ENCODE measurements at regions not wholly inside any gene's neighbourhood (a gene's known extent, or its start where the extent isn't known, plus 50 kb on each side); places are given as distances from the start of the nearest gene placed in this dataset.

DNA sequence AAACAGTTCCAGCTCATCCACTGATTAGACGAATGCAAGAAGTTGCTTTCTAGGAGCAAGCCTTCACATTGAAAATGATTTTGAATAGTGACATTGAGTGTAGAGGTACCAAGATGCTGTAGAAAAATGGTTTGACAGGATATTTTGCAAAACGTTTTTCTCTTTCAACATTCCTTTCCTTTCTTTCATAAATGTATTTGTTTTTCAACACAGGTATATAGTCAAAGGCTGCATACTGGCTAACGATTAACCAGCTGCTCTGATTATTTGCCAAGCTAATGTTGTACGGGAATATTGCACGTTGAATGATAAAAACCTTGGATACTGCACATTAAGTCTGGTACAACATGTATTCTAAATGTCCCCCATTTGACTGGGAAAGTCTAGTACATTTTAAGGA is 78.8 kb upstream of the TENT5A start:
- Histone ChIP-seq H3K4me1 (peaks cover 0 to 31% (median 19%) of the 10 kb centered on the region in 4 donors), H3K36me3 (no peaks in the 10 kb centered on the region), H3K27ac (peak overlapping the region in 2 of 5 donors; percentile 45 to 52), H3K9me3 (peaks cover 0 to 5% (median 0%) of the 10 kb centered on the region in 4 donors), H3K27me3 (no peaks in the 10 kb centered on the region), H3K4me3 (no peak overlapping the region)
- DNase-seq, result peak; percentile 44 to 83
- intact Hi-C loops (cut with DNase I; ENCODE audit: low total_unique reads), result no loop called here
- TF ChIP-seq POLR2AphosphoS5 (IDR thresholded peaks at IDR 0.05) (no peak), POLR2A (IDR thresholded peaks at IDR 0.05) (no peak), EP300 (IDR thresholded peaks at IDR 0.05) (no peak)
- WGBS, 5 donors, result 27 to 51% (median 35%) methylated on average over 5 of the region's 5 CpGs

DNA sequence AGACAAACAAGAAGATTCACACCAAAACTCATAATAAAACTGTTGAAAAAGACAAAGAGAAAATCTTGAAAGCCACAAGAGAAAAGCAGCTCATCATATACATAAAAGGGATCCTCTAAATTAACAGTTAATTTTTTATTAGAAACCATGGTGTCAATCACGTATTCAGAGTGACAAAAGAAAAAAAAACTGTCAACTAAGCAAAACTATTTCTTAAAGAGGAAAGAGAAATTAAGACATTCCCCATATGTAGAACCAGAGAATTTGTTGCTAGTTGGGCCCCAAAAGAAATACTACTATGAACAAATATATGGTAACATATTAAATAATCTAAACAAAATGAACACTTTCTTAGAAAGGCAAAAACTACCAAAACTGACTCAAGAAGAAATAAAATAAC is 74.3 kb upstream of the TENT5A start:
- TF ChIP-seq EP300 (IDR thresholded peaks at IDR 0.05), result no peak
- no peak for TF ChIP-seq POLR2AphosphoS5 (IDR thresholded peaks at IDR 0.05)
- TF ChIP-seq, protein P1, sequence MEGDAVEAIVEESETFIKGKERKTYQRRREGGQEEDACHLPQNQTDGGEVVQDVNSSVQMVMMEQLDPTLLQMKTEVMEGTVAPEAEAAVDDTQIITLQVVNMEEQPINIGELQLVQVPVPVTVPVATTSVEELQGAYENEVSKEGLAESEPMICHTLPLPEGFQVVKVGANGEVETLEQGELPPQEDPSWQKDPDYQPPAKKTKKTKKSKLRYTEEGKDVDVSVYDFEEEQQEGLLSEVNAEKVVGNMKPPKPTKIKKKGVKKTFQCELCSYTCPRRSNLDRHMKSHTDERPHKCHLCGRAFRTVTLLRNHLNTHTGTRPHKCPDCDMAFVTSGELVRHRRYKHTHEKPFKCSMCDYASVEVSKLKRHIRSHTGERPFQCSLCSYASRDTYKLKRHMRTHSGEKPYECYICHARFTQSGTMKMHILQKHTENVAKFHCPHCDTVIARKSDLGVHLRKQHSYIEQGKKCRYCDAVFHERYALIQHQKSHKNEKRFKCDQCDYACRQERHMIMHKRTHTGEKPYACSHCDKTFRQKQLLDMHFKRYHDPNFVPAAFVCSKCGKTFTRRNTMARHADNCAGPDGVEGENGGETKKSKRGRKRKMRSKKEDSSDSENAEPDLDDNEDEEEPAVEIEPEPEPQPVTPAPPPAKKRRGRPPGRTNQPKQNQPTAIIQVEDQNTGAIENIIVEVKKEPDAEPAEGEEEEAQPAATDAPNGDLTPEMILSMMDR (IDR thresholded peaks at IDR 0.05), result no peak
- TF ChIP-seq POLR2A (IDR thresholded peaks at IDR 0.05), result no peak
- Histone ChIP-seq H3K9me3 (peaks cover 0 to 5% (median 0%) of the 10 kb centered on the region in 4 donors), H3K4me3 (no peak overlapping the region), H3K27ac (no peak overlapping the region), H3K27me3 (no peaks in the 10 kb centered on the region), H3K36me3 (no peaks in the 10 kb centered on the region), H3K4me1 (peaks cover 0 to 11% (median 10%) of the 10 kb centered on the region in 4 donors)
- DNase-seq, result no peak
- intact Hi-C loops (cut with DNase I; ENCODE audit: low total_unique reads), result no loop called here
- WGBS, 5 donors, result 0 to 38% (median 0%) methylated on average over 1 of the region's 1 CpG

DNA sequence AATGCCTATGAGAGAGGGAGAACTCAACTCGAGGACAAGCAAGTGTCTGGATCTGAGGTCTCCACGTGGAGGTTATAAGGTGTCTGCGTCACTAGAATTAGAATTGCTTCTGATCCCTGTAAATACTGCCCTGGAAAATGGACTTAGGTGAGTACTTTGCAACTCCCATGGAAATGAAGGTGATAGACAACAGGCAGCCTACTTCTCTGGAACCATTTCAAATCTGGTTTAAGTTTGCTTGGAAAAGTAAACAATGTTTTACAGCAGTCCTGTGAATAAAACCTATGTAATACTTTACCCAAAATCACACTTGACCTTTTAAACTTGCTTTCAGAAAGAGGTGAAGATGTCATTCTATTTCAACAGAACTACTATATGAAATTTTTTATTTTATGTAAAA is 70.1 kb upstream of the TENT5A start:
- WGBS, 5 donors, result 36 to 52% (median 43%) methylated on average over 3 of the region's 3 CpGs
- intact Hi-C loops (cut with DNase I; ENCODE audit: low total_unique reads), result no loop called here
- H3K9me3 ChIP-seq, result peaks cover 0 to 5% (median 0%) of the 10 kb centered on the region in 4 donors
- peaks cover 0 to 20% (median 13%) of the 10 kb centered on the region in 4 donors for H3K4me1 ChIP-seq
- no peak for TF ChIP-seq POLR2A (IDR thresholded peaks at IDR 0.05)
- TF ChIP-seq, protein P1 (IDR thresholded peaks at IDR 0.05), result no peak
- TF ChIP-seq POLR2AphosphoS5 (IDR thresholded peaks at IDR 0.05), result no peak
- TF ChIP-seq EP300 (IDR thresholded peaks at IDR 0.05), result no peak
- H3K27me3 ChIP-seq, result no peaks in the 10 kb centered on the region
- H3K4me3 ChIP-seq, result no peak overlapping the region
- H3K36me3 ChIP-seq, result no peaks in the 10 kb centered on the region
- peak overlapping the region in 2 of 5 donors; percentile 61 to 68 for H3K27ac ChIP-seq
- no peak for DNase-seq

DNA sequence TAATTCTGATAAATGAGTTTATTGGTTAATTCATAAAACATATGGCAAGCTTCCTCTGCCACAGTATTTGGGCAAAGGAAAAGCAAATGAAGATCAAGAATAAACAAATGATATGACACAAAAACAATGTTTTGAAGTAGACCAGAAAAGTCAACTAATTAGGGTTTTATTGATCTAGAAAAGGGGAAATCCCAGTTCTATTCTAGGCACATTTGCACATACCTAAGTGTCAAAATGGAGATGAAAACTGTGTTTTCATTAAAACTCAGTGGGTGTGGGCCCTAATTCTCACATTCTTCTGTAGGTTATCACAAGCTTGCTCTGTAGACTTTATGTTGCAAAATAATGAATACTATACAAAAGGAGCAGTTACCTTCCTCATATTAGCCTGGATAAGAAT is 69.0 kb upstream of the TENT5A start:
- intact Hi-C loops (cut with DNase I; ENCODE audit: low total_unique reads), result no loop called here
- H3K9me3 ChIP-seq, result peaks cover 0 to 1% (median 0%) of the 10 kb centered on the region in 4 donors
- peaks cover 0 to 20% (median 13%) of the 10 kb centered on the region in 4 donors for H3K4me1 ChIP-seq
- no peaks in the 10 kb centered on the region for H3K36me3 ChIP-seq
- peak overlapping the region in 3 of 5 donors; percentile 2 to 68 (median 40) for H3K27ac ChIP-seq
- no peaks in the 10 kb centered on the region for H3K27me3 ChIP-seq
- TF ChIP-seq EP300 (IDR thresholded peaks at IDR 0.05) (no peak), POLR2A (IDR thresholded peaks at IDR 0.05) (no peak)
- TF ChIP-seq, protein P1 (IDR thresholded peaks at IDR 0.05), result no peak
- H3K4me3 ChIP-seq, result no peak overlapping the region
- no peak for DNase-seq

DNA sequence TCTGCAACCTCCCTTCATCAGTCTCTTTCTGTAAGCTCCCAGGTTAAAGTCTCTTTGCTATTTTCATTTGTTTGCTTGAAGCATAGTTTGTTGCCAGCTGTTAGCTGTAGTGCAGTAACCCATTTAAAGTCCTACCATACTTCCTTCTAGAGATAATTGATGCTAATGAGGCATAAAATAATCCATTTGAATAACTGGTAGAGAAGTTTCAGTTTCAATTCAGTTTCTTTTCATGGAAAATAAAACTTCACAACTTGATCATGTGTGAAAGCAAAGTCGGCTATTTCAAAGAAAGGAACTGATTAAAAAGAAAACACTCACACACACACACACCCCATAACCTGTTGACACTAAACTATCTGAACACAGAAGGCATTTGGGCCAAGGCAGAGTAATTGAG is 68.5 kb upstream of the TENT5A start:
- Histone ChIP-seq H3K36me3 (no peaks in the 10 kb centered on the region), H3K9me3 (no peaks in the 10 kb centered on the region), H3K4me3 (no peak overlapping the region), H3K27ac (peak overlapping the region in 3 of 5 donors; percentile 2 to 68 (median 40)), H3K4me1 (peaks cover 0 to 20% (median 13%) of the 10 kb centered on the region in 4 donors), H3K27me3 (no peaks in the 10 kb centered on the region)
- 11 to 32% (median 20%) methylated on average over 1 of the region's 1 CpG for WGBS, 5 donors
- TF ChIP-seq, protein P1 (IDR thresholded peaks at IDR 0.05), result no peak
- TF ChIP-seq POLR2A (IDR thresholded peaks at IDR 0.05) (no peak), POLR2AphosphoS5 (IDR thresholded peaks at IDR 0.05) (no peak), EP300 (IDR thresholded peaks at IDR 0.05) (no peak)
- DNase-seq, result peak in 1 of 2 donors; percentile 53
- intact Hi-C loops (cut with DNase I; ENCODE audit: low total_unique reads), result no loop called here
